ENCODE measurements at regions not wholly inside any gene's neighbourhood (a gene's known extent, or its start where the extent isn't known, plus 50 kb on each side); places are given as distances from the start of the nearest gene placed in this dataset.
"Not testable (repeated sequence)": the region's sequence is repeated elsewhere in the genome, so short reads cannot be mapped to it uniquely, and the experiment has no call there.

DNA sequence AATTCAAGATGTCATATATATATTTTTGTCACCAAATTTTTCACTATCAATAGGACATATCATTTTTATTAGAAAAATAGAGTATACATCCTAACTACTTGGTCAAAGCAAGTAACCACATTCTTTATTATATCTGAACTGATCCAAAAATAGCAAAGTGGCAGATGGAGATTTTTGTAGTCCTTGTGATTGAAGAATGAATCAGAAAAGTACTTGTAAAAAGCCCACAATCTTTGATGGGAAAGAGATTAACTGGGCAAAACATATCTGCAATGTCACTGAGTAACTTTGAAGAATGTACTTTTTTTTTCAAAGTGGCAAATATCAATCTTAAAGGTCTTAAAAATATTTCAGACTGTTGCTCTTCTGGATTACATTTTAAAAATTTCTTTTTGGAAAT lies 1040.6 kb upstream of the SEMA6A start:
- no peak overlapping the region for H3K27ac ChIP-seq
- TF ChIP-seq ZFX (IDR thresholded peaks at IDR 0.05; ENCODE audit: borderline replicate concordance) = no peak
- TF ChIP-seq, protein P1, sequence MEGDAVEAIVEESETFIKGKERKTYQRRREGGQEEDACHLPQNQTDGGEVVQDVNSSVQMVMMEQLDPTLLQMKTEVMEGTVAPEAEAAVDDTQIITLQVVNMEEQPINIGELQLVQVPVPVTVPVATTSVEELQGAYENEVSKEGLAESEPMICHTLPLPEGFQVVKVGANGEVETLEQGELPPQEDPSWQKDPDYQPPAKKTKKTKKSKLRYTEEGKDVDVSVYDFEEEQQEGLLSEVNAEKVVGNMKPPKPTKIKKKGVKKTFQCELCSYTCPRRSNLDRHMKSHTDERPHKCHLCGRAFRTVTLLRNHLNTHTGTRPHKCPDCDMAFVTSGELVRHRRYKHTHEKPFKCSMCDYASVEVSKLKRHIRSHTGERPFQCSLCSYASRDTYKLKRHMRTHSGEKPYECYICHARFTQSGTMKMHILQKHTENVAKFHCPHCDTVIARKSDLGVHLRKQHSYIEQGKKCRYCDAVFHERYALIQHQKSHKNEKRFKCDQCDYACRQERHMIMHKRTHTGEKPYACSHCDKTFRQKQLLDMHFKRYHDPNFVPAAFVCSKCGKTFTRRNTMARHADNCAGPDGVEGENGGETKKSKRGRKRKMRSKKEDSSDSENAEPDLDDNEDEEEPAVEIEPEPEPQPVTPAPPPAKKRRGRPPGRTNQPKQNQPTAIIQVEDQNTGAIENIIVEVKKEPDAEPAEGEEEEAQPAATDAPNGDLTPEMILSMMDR (IDR thresholded peaks at IDR 0.05) = no peak

DNA sequence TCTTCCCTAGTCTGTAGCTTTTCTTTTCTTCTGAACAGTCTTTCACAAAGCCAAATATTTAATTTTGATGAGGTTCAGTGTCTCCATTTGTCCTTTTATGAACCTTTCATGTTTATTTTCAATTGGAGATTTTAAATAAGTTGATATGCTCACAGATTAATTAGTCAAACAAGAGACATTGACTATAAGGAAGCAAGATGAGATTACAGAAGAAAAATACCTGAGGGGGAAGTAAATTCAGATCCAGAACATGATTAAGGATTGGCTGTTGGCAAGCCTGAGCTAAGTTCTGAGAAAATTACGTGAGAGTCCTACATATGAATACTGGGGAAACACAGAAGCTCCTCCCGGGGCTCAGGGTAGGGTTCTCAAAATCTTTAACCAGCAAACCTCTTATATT lies 1039.8 kb upstream of the SEMA6A start:
- TF ChIP-seq, protein P1 (IDR thresholded peaks at IDR 0.05) = no peak
- no peak for TF ChIP-seq ZFX (IDR thresholded peaks at IDR 0.05; ENCODE audit: borderline replicate concordance)
- no peak overlapping the region for H3K27ac ChIP-seq

DNA sequence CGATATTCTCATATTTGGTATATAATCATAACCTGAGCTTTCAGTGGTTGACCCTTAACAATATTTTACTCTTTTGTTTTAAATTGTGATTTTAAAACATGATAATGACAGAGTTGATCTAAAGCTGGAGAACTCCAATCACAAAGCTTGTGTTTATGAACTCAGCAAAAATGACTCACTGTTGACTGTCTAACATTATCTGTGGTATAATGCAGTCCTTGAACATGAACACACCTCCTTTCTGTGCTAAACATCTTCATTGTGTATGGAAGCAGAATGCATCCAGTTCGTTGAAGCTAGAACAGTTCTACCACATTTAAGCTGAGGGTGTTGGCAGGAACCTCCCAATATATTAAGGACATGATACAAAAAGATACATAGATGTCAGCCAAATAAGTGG lies 1030.2 kb upstream of the SEMA6A start:
- TF ChIP-seq, protein P1 (IDR thresholded peaks at IDR 0.05) = no peak
- TF ChIP-seq ZFX (IDR thresholded peaks at IDR 0.05; ENCODE audit: borderline replicate concordance) = no peak
- H3K27ac ChIP-seq = no peak overlapping the region

DNA sequence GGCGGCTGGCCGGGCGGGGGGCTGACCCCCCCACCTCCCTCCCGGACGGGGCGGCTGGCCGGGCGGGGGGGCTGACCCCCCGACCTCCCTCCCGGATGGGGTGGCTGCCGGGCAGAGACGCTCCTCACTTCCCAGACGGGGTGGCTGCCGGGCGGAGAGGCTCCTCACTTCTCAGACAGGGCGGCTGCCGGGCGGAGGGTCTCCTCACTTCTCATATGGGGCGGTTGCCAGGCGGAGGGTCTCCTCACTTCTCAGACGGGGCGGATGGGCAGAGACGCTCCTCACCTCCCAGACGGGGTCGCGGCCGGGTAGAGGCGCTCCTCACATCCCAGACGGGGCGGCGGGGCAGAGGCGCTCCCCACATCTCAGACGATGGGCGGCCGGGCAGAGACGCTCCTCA lies 1025.2 kb upstream of the SEMA6A start:
- H3K27ac ChIP-seq = not testable (repeated sequence)

DNA sequence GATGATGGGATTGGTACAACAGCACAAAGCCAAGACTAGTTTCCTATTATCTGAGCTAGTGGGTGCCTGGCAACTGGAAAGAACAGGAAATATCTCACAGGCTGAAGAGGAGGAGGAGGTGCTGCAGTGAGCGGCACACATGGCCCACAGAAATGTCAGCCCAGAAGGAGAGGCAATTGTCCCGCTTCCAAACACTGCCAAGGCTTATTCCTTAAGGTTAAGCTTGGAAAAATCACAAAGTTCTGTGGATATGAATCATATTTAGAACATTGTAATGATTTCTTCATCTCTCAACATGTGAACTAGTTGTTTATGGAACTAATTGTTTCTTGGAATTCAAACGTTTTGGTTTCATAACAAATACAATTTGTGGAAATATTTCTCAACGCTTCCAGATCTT lies 1019.5 kb upstream of the SEMA6A start:
- H3K27ac ChIP-seq = no peak overlapping the region
- TF ChIP-seq, protein P1 (IDR thresholded peaks at IDR 0.05) = no peak
- TF ChIP-seq ZFX (IDR thresholded peaks at IDR 0.05; ENCODE audit: borderline replicate concordance) = no peak

DNA sequence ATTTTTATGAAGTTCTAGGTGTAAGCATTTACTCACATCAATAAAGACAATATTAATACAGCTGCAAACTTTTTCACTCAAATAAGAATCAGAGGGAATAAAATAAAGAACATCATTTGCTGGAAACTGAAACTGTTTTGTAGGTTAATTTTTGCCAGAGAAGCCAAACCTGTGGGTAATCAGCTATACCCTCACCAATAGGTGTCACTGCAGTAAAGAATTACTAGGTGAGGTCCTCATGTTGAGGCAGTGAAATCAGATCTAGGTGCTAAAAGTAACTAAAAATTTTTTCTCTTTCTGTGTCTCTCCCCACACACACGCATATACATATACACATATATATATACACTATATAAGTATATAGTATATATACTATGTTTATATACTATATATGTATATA lies 1016.3 kb upstream of the SEMA6A start:
- TF ChIP-seq, protein P1 (IDR thresholded peaks at IDR 0.05) = peak; percentile 78
- TF ChIP-seq ZFX (IDR thresholded peaks at IDR 0.05; ENCODE audit: borderline replicate concordance) = no peak
- H3K27ac ChIP-seq = no peak overlapping the region

DNA sequence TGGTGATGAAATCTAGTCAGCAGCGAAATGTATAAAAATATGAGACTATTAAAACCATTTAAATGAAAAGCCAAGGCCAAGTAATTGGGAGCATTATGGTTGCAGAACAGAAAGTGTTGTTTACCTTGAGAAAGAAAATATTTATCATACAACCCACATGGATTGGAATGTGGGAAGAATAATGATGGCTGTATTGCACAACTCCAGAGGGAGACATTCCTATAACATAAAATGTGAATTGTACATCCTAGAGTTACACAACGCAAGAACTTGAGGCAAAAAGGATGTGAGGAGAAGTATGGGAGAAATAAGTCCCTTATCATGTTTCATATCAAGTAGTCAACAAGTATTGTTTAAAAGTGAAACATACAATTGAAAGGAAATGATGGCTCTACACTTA lies 1014.0 kb upstream of the SEMA6A start:
- no peak for TF ChIP-seq ZFX (IDR thresholded peaks at IDR 0.05; ENCODE audit: borderline replicate concordance)
- TF ChIP-seq, protein P1 (IDR thresholded peaks at IDR 0.05) = no peak
- H3K27ac ChIP-seq = no peak overlapping the region

DNA sequence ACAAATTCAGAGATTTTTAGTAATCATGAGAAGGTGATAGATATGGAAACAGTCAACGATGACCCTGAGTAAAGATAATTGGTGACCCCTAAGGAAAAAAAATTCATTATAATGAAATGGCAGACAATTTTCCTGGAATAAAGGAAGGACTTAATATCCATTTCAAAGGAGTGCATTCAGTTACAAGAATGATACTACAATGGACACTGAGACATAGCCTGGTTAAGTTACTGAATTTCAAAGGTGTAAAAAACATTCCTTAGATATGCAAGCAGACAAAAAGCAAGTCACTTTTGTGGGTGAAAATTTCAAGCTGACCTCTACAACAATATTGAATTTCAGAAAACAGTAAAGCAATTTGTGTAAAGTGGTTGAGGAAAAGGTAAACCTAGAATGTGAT lies 1012.5 kb upstream of the SEMA6A start:
- H3K27ac ChIP-seq = no peak overlapping the region
- TF ChIP-seq, protein P1 (IDR thresholded peaks at IDR 0.05) = no peak
- TF ChIP-seq ZFX (IDR thresholded peaks at IDR 0.05; ENCODE audit: borderline replicate concordance) = no peak

All from 22Rv1 (cell line).